ENCODE measurements at regions not wholly inside any gene's neighbourhood (a gene's known extent, or its start where the extent isn't known, plus 50 kb on each side); places are given as distances from the start of the nearest gene placed in this dataset.
"Not testable (repeated sequence)": the region's sequence is repeated elsewhere in the genome, so short reads cannot be mapped to it uniquely, and the experiment has no call there.

DNA sequence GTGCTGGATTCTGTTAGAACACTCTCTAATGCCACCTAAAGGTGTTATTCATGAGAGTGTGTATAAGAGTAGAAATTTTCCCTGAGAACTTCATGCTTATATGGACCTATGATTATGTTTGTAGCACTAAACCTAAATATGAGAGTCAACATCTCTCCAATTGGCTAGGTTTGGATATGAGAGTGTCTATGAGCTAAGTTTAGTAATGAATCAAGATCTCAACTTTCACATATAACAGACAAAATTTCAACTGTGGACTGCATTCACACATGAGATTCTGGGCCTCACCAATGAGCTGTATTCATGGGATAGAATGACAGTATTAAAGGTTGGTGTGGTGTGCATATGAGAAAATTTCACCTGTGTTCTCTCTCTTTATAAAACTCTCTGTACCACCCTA is 242.6 kb downstream of the RPS4Y2 start:
- ATAC-seq (replicated peaks in 6 of 8), result no peak
- Histone ChIP-seq H3K27ac (no peak overlapping the region), H3K4me3 (no peak overlapping the region), H3K4me1 (replicated peaks in 1 of 2) (no peaks in the 10 kb centered on the region)
- in situ Hi-C loops (cut with MboI; ENCODE audit: low pct_unique_long_range_greater_than_20kb in 2 of 9, low sequenced_read_pairs in 9 of 9, unreplicated experiment in 9 of 9), result no loop called here

DNA sequence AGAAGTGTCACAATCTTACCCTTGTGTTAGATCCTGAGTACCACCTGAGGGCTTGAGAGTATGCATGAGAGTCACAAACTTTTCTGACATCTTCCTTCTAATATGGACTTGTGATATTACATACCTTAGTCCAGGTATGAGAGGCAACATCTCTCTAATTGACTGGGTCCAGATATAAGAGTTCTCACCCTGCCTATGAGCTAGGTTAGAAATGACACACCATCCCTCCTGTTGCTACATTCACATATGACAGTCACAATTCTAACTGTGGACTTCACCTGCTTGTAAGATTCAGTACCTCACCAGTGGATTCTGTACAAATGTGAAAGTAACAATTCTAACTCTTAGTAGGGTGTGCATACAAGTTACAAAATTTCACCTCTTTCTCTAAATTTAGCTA is 245.2 kb downstream of the RPS4Y2 start:
- H3K4me3 ChIP-seq, result no peak overlapping the region
- in situ Hi-C loops (cut with MboI; ENCODE audit: low pct_unique_long_range_greater_than_20kb in 2 of 9, low sequenced_read_pairs in 9 of 9, unreplicated experiment in 9 of 9), result no loop called here
- no peak for ATAC-seq (replicated peaks in 6 of 8)
- H3K27ac ChIP-seq, result no peak overlapping the region
- no peaks in the 10 kb centered on the region for H3K4me1 ChIP-seq (replicated peaks in 1 of 2)

DNA sequence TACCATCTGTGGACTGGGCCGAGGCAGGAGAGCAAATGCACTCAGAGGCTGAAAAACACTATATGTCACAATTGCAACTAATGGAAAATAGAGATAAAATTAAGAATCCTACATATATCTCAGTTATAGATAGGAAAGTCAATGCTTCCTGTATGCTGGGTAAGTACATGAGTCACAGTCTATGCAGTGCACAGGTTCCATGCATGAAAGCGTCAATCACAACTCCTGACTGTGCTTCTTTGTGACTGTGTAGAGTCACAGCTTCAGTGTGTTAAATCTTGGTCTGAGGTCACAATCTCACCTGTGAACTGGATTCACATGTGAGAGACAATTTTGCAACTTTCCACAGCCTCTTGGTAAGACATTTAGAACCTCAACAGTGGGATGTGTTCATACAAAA is 247.2 kb downstream of the RPS4Y2 start:
- Histone ChIP-seq H3K4me3 (no peak overlapping the region), H3K4me1 (replicated peaks in 1 of 2) (no peaks in the 10 kb centered on the region), H3K27ac (no peak overlapping the region)
- WGBS, 10 experiments, result 0% methylated on average over 1 of the region's 2 CpGs; no CpG with 5 or more reads in 9 of the 10 experiments
- no peak for ATAC-seq (replicated peaks in 6 of 8)
- in situ Hi-C loops (cut with MboI; ENCODE audit: low pct_unique_long_range_greater_than_20kb in 2 of 9, low sequenced_read_pairs in 9 of 9, unreplicated experiment in 9 of 9), result no loop called here

DNA sequence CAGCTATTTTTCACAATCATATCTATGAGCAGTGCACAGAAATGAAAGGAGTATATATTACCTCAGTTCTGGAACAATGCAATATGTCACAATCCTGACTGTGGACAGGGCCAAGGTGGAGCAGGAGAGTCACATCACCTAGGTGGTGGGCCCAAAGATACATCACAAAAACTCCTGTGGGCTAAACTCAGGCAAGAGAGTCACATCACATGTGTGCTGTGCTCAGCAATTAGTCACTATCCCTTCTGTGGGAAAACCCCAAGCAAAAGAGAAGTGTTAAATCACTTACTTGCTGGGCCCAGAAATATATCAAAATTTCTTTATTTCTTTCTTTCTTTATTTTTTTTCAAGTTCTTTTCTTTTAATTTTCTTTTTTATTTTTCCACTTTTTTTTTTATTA is 249.6 kb downstream of the RPS4Y2 start:
- in situ Hi-C loops (cut with MboI; ENCODE audit: low pct_unique_long_range_greater_than_20kb in 2 of 9, low sequenced_read_pairs in 9 of 9, unreplicated experiment in 9 of 9), result no loop called here
- Histone ChIP-seq H3K27ac (no peak overlapping the region), H3K4me3 (no peak overlapping the region), H3K4me1 (replicated peaks in 1 of 2) (no peaks in the 10 kb centered on the region)
- no peak for ATAC-seq (replicated peaks in 6 of 8)

DNA sequence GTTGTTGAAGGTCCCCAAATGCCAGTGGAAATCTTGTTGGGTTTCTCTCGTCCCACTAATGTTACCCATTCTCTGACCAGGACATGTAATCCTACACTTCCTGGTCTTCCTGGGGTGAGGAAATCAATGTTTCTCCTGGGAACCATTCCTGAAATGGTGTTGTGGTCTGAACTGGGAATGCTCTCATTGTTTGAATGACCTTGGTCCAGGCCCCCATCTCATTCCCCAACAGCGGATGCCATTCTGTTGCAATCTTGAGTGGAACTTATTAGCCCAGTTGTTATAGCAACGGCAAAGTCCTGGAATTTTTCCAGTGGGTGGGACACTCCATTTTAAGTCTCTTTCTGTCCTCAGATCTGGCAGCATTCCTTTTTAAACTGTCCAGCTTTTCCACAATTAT is 265.9 kb downstream of the RPS4Y2 start:
- H3K4me3 ChIP-seq, result no peak overlapping the region
- H3K27ac ChIP-seq, result no peak overlapping the region
- in situ Hi-C loops (cut with MboI; ENCODE audit: low pct_unique_long_range_greater_than_20kb in 2 of 9, low sequenced_read_pairs in 9 of 9, unreplicated experiment in 9 of 9), result no loop called here
- H3K4me1 ChIP-seq (replicated peaks in 1 of 2), result no peaks in the 10 kb centered on the region
- ATAC-seq (replicated peaks in 6 of 8), result no peak
- WGBS, 10 experiments, result 20 to 80% (median 70%) methylated on average over 1 to 2 of the region's 3 CpGs; no CpG with 5 or more reads in 5 of the 10 experiments

DNA sequence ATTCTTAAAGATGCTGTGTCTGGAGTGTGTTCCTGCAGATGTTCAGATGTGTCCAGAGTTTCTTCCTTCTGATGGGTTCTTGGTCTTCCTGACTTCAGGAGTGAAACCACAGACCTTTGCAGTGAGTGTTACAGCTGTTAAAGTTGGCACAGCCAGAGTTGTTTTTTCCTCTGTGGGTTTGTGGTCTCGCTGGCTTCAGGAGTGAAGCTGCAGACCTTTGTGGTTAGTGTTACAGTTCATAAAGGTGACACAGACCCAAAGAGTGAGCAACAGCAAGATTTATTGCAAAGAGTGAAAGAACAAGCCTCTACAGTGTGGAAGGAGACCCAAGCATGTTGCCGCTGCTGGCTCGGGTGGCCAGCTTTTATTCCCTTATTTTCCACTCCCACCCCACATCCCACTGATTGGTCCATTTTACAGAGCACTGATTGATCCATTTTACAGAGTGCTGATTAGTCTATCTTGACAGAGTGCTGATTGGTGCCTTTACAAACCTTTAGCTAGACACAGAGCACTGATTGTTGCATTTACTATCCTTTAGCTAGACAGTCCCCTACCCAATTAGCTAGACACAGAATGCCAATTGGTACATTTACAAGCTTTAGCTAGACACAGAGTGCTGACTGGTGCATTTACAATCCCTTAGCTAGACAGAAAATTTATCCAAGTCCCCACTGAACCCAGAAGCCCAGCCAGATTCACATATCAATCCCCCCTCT is 266.6 kb downstream of the RPS4Y2 start:
- no peak for ATAC-seq (replicated peaks in 6 of 8)
- Histone ChIP-seq H3K27ac (no peak overlapping the region), H3K4me1 (replicated peaks in 1 of 2) (no peaks in the 10 kb centered on the region), H3K4me3 (no peak overlapping the region)
- in situ Hi-C loops (cut with MboI; ENCODE audit: low pct_unique_long_range_greater_than_20kb in 2 of 9, low sequenced_read_pairs in 9 of 9, unreplicated experiment in 9 of 9), result no loop called here
- 61% methylated on average over 3 of the region's 3 CpGs; no CpG with 5 or more reads in 9 of the 10 experiments for WGBS, 10 experiments

DNA sequence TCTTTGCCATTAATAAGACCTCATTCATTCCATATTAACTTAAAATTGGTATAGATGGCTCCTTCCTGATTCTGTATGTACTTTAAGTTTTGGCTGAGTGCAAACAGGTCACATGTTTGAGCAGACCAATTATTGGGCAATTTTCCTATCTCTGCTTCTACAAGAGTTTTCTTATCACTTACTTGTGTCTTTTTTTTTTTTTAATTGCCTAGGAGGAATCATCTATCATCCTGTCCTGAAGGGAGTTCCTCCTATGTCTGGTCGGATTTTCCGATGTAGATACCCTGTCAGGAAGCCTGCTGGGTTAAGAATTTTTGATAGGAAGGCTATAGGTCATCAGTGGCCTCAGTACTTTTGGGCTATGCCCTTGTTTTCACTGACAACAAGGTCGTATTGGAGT is 268.0 kb downstream of the RPS4Y2 start:
- no peak for ATAC-seq (replicated peaks in 6 of 8)

DNA sequence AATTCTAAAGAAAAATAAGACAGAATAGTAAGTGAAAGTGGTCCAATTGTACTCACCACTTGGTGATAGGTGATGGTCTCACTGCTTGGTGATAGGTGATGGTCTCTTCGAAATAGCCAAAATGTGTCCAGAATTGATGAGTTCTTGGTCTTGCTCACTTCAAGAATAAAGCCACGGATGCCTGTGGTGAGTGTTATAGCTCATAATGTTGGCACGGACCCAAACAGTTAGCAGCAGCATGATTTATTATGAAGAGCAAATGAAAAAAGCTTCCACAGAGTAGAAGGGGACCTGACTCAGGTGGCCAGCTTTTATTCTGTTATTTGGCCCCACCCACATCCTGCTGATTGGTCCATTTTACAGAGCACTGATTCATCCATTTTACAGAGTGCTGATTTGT is 272.6 kb downstream of the RPS4Y2 start:
- no peaks in the 10 kb centered on the region for H3K4me1 ChIP-seq (replicated peaks in 1 of 2)
- 20 to 40% methylated on average over 1 of the region's 3 CpGs; no CpG with 5 or more reads in 8 of the 10 experiments for WGBS, 10 experiments
- no peak overlapping the region for H3K4me3 ChIP-seq
- in situ Hi-C loops (cut with MboI; ENCODE audit: low pct_unique_long_range_greater_than_20kb in 2 of 9, low sequenced_read_pairs in 9 of 9, unreplicated experiment in 9 of 9), result no loop called here
- H3K27ac ChIP-seq, result no peak overlapping the region
- ATAC-seq (replicated peaks in 6 of 8), result no peak

More for the DNA sequence above, 268.0 kb downstream of the RPS4Y2 start:
- H3K27ac ChIP-seq, result no peak overlapping the region
- no peaks in the 10 kb centered on the region for H3K4me1 ChIP-seq (replicated peaks in 1 of 2)
- no peak overlapping the region for H3K4me3 ChIP-seq
- in situ Hi-C loops (cut with MboI; ENCODE audit: low pct_unique_long_range_greater_than_20kb in 2 of 9, low sequenced_read_pairs in 9 of 9, unreplicated experiment in 9 of 9), result no loop called here
- WGBS, 10 experiments, result 0 to 20% (median 0%) methylated on average over 1 of the region's 3 CpGs; no CpG with 5 or more reads in 4 of the 10 experiments

DNA sequence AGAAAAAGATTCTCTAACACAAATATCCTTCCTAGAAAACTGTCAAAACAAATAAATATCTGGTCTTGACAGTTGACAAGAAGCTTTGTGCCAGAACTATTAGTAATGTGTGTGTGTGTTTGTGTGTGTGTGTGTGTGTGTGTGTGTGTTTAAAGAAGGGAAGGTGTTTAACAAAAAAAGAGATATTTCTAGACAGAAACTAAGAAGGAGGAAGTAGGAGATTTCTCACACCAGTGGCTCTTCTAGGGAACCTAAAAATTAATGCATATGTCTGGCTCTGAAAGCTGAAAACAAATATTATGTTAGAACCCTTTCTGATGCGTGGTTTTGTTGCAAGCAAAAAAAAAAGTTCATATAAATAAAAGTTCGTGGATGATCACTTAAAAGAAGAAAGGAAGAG is 277.5 kb downstream of the RPS4Y2 start:
- Histone ChIP-seq H3K4me3 (no peak overlapping the region), H3K27ac (no peak overlapping the region), H3K4me1 (replicated peaks in 1 of 2) (no peaks in the 10 kb centered on the region)
- in situ Hi-C loops (cut with MboI; ENCODE audit: low pct_unique_long_range_greater_than_20kb in 2 of 9, low sequenced_read_pairs in 9 of 9, unreplicated experiment in 9 of 9), result no loop called here
- ATAC-seq (replicated peaks in 6 of 8), result no peak
- 0 to 64% (median 0%) methylated on average over 2 of the region's 2 CpGs; no CpG with 5 or more reads in 4 of the 10 experiments for WGBS, 10 experiments

DNA sequence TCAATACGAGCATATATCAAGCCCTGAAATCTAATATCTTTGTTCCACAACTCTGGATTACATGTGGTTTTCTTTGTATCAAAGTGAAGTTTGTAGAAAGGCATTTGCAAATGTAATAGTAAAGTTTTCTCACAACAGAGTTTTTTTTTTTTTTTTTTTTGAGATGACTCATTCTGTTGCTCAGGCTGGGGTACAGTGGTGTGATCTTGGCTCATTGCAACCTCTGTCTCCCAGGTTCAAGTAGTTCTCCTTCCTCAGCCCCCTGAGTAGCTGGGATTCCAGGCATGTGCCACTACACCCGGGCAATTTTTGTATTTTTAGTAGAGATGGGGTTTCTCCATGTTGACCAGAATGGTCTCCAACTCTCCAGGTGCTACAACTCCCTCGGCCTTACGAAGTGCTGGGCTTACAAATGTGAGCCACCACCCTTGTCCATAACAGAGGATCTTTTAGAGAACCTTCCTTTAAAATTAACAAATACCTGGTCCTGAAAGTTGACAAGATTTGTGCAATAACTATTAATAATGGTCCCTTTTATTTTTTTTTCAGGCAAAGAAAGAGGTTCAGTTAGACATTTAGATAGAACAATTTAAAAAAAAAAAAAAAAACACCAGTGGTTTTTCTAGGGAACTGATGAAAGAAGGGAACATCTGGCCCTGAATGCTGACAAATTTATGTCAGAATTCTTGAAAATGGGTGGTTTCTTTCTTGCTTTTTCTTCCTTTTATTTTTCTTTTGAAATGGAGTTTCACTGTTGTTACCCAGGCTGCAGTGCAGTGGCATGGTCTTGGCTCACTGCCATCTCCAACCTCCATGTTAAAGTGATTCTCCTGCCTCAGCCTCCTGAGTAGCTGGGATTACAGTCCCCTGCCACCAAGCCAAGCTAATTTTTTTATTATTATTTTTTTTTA is 278.5 kb downstream of the RPS4Y2 start:
- ATAC-seq (replicated peaks in 6 of 8), result no peak
- H3K4me3 ChIP-seq, result no peak overlapping the region
- H3K4me1 ChIP-seq (replicated peaks in 1 of 2), result no peaks in the 10 kb centered on the region
- WGBS, 10 experiments, result 14% methylated on average over 2 of the region's 4 CpGs; no CpG with 5 or more reads in 9 of the 10 experiments
- no peak overlapping the region for H3K27ac ChIP-seq
- in situ Hi-C loops (cut with MboI; ENCODE audit: low pct_unique_long_range_greater_than_20kb in 2 of 9, low sequenced_read_pairs in 9 of 9, unreplicated experiment in 9 of 9), result no loop called here

DNA sequence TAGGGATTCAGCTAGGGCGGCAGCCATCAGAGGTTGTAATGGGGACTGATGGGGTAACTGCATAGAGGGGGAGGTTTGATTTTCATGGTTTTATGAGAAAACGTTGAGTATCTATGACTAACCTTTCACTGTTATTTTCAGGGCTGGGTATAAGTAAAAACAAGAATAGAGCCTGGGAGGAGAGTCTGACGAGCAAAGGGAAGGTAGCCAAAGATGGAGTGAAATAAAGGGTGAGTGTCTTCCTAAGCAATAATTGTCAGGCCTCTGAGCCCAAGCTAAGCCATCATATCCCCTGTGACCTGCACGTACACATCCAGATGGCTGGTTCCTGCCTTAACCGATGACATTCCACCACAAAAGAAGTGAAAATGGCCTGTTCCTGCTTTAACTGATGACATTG is 281.5 kb downstream of the RPS4Y2 start:
- ATAC-seq (replicated peaks in 6 of 8); H3K4me3 ChIP-seq; H3K4me1 ChIP-seq (replicated peaks in 1 of 2); H3K27ac ChIP-seq; in situ Hi-C loops (cut with MboI; ENCODE audit: low pct_unique_long_range_greater_than_20kb in 2 of 9, low sequenced_read_pairs in 9 of 9, unreplicated experiment in 9 of 9): not testable (repeated sequence)
- 0 to 80% methylated on average over 1 of the region's 5 CpGs; no CpG with 5 or more reads in 8 of the 10 experiments for WGBS, 10 experiments

DNA sequence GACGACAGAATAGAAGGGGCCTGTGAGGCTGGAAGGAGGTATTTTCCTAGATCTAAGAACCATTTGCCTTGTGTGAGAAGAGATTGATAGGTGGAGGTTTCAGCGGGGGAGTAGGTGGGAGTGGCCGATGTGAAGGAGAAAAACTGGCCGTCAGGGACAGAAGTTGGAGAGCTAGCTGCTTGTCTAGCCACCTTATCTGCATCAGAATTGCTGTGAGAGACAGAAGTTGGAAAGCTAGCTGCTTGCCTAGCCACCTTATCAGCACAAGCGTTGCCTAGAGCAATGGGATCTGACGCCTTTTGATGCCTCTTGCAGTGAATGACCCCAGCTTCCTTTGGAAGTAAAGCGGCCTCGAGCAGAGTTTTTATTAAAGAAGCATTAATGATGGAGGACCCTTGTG is 283.9 kb downstream of the RPS4Y2 start:
- ATAC-seq (replicated peaks in 6 of 8), result no peak
- Histone ChIP-seq H3K27ac (no peak overlapping the region), H3K4me3 (no peak overlapping the region), H3K4me1 (replicated peaks in 1 of 2) (no peaks in the 10 kb centered on the region)
- in situ Hi-C loops (cut with MboI; ENCODE audit: low pct_unique_long_range_greater_than_20kb in 2 of 9, low sequenced_read_pairs in 9 of 9, unreplicated experiment in 9 of 9), result no loop called here
- 0% methylated on average over 1 of the region's 8 CpGs; no CpG with 5 or more reads in 9 of the 10 experiments for WGBS, 10 experiments

DNA sequence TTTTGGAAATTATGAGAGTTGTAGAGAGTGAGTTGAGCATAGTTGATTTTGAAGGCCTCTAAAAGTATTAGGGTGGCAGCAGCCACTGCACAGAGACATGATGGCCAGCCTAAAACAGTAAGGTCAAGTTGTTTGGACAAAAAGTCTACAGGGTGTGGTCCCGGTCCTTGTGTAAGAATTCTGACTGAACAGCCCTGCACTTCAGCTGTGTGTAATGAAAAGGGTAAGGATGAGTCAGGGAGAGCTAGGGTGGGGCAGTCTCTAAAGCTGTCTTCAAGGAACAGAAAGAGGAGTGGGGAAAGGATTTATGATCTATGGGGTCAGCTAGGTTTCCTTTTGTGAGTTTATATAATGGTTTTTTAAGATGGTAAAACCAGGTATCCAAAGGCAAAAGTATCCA is 284.8 kb downstream of the RPS4Y2 start:
- ATAC-seq (replicated peaks in 6 of 8); H3K27ac ChIP-seq; in situ Hi-C loops (cut with MboI; ENCODE audit: low pct_unique_long_range_greater_than_20kb in 2 of 9, low sequenced_read_pairs in 9 of 9, unreplicated experiment in 9 of 9); H3K4me1 ChIP-seq (replicated peaks in 1 of 2); H3K4me3 ChIP-seq: not testable (repeated sequence)
- no CpG with 5 or more reads among the region's 1 CpG for WGBS, 10 experiments

DNA sequence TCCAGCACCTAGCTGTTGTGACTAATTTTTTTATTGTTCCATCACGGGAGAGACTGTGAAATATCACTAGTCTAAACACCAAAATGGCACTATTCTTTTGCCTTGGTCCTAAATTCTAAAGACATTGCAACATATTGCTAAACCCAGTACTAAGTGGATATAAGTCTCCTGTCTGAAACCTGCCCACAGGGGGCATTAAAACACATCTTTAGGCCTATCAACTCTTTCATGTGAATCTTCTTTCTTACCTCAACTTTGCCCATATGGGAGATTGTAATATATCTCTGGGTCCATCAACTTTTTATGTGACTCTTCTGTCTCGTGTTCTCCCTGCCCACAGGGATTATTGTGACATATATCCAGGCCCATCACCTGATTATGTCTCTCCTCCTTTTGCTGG is 317.2 kb downstream of the RPS4Y2 start:
- no peak overlapping the region for H3K4me3 ChIP-seq
- no peak for ATAC-seq (replicated peaks in 6 of 8)
- H3K4me1 ChIP-seq (replicated peaks in 1 of 2), result no peaks in the 10 kb centered on the region
- in situ Hi-C loops (cut with MboI; ENCODE audit: low pct_unique_long_range_greater_than_20kb in 2 of 9, low sequenced_read_pairs in 9 of 9, unreplicated experiment in 9 of 9), result no loop called here
- no peak overlapping the region for H3K27ac ChIP-seq
- 0% methylated on average over 1 of the region's 2 CpGs; no CpG with 5 or more reads in 8 of the 10 experiments for WGBS, 10 experiments

Data from motor neuron (in vitro differentiated cells).